ENCODE measurements at regions not wholly inside any gene's neighbourhood (a gene's known extent, or its start where the extent isn't known, plus 50 kb on each side); places are given as distances from the start of the nearest gene placed in this dataset.

- no peak overlapping the region for H3K4me3 ChIP-seq (ENCODE audit: control insufficient read depth, low read depth, low read length)
- no peak for DNase-seq (ENCODE audit: low read depth)
- TF ChIP-seq CTCF (IDR thresholded peaks at IDR 0.05; ENCODE audit: control insufficient read depth, insufficient read depth, low read depth, low read length, missing control alignments), result no peak
Measured at GRCh38 chr6:40860443-40860842, 178.6 kb downstream of the UNC5CL start.

DNA sequence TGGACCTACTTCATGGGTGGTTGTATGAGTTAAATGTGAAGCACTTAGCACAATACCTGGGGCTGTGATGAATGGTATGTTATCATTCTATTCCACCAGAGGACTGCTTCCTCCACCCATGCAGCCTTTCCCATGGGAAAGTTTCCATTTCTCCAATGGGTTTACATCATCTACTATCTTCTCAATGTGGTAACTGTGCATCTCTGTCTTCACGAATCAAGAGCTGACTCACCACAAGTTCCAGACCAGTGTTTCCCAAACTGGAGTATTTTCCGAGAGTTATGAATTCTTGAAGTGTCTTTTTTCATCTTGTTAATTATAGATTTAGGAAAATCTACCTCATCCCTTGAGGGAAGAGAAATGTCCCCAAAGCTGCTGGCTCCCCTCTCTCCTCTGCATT, 182.8 kb downstream of the UNC5CL start:
- TF ChIP-seq CTCF (IDR thresholded peaks at IDR 0.05; ENCODE audit: control insufficient read depth, insufficient read depth, low read depth, low read length, missing control alignments), result no peak
- no peak overlapping the region for H3K4me3 ChIP-seq (ENCODE audit: control insufficient read depth, low read depth, low read length)
- peak; percentile 24 for DNase-seq (ENCODE audit: low read depth)

DNA sequence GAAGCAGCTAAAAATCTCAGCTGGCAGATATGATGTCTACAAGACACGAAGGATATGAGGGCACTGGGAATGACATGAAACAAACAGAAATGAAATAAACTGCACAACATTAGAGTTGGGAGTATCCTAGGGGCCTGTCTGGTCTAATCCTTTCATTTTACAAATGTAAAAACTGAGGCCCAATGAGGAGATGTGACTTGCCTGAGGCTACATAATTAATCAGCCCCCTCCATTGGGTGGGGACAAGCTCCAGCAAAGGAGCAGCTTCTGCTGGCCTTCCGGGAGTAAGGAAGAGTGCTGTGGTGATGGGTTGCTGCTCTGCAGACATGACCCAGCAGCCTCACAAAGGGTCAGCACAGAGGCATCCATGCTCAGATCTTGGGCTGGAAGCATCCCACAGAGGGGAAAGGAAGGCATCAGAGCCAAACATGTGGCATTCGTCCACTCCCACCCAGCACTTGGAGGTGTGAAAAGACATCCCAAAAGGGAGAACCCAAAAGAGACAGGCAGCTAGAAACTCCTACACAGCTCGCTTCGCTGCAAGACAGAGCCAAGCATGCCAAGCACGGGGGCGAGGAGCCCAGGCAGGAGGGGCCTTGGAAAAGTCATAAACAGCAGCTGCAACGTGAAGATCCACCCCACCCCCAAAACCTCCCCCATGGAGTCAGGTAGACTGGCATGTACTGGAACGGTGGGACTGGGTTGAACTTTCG, 183.7 kb downstream of the UNC5CL start:
- no peak for DNase-seq (ENCODE audit: low read depth)
- TF ChIP-seq CTCF (IDR thresholded peaks at IDR 0.05; ENCODE audit: control insufficient read depth, insufficient read depth, low read depth, low read length, missing control alignments), result no peak
- H3K4me3 ChIP-seq (ENCODE audit: control insufficient read depth, low read depth, low read length), result no peak overlapping the region

DNA sequence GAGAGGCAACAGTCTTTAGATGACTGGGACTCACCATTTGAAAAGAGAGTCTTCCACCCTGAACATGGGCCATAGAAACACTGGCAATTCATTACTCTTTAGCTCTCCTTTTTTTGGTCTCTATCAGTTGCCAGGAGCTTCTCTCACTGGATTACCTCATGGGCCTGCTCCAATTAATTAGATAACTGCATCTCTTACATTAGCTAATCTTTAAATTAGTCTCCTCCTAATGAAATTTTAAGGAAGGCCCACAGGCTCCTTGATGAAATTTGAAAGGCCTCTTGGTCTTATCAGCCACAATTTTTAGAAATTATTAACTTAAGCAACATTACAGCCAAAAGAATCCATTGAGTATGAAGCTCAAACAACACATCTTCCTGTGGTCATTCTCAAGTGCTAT, 184.4 kb downstream of the UNC5CL start:
- TF ChIP-seq CTCF (IDR thresholded peaks at IDR 0.05; ENCODE audit: control insufficient read depth, insufficient read depth, low read depth, low read length, missing control alignments), result no peak
- no peak overlapping the region for H3K4me3 ChIP-seq (ENCODE audit: control insufficient read depth, low read depth, low read length)
- DNase-seq (ENCODE audit: low read depth), result no peak

GRCh38 chr6:40852779-40853373, 186.1 kb downstream of the UNC5CL start:
- H3K4me3 ChIP-seq (ENCODE audit: control insufficient read depth, low read depth, low read length), result no peak overlapping the region
- TF ChIP-seq CTCF (IDR thresholded peaks at IDR 0.05; ENCODE audit: control insufficient read depth, insufficient read depth, low read depth, low read length, missing control alignments), result peak; percentile 51
- peak; percentile 14 for DNase-seq (ENCODE audit: low read depth)

DNA sequence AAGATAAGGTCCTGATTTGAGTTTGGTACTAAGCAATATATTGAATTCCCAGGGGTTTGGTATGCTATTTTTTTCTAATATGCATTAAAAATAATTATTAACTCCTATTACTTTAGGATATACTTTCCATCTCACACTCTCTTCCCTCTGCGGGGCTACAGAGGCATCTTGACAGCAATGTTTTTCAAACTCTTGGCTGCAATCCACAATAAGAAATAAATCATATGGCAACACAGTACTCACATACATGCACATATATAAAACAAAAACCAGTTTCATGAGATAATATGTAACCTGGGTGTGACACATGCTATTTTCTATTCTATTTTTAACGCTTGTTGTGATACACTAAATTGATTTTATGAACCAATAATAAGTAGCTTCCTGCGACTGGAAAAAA, 189.5 kb downstream of the UNC5CL start:
- no peak overlapping the region for H3K4me3 ChIP-seq (ENCODE audit: control insufficient read depth, low read depth, low read length)
- DNase-seq (ENCODE audit: low read depth), result no peak
- TF ChIP-seq CTCF (IDR thresholded peaks at IDR 0.05; ENCODE audit: control insufficient read depth, insufficient read depth, low read depth, low read length, missing control alignments), result no peak

All from AG09309 (cell line).